ENCODE measurements at regions not wholly inside any gene's neighbourhood (a gene's known extent, or its start where the extent isn't known, plus 50 kb on each side); places are given as distances from the start of the nearest gene placed in this dataset.
"Not testable (repeated sequence)": the region's sequence is repeated elsewhere in the genome, so short reads cannot be mapped to it uniquely, and the experiment has no call there.

DNA sequence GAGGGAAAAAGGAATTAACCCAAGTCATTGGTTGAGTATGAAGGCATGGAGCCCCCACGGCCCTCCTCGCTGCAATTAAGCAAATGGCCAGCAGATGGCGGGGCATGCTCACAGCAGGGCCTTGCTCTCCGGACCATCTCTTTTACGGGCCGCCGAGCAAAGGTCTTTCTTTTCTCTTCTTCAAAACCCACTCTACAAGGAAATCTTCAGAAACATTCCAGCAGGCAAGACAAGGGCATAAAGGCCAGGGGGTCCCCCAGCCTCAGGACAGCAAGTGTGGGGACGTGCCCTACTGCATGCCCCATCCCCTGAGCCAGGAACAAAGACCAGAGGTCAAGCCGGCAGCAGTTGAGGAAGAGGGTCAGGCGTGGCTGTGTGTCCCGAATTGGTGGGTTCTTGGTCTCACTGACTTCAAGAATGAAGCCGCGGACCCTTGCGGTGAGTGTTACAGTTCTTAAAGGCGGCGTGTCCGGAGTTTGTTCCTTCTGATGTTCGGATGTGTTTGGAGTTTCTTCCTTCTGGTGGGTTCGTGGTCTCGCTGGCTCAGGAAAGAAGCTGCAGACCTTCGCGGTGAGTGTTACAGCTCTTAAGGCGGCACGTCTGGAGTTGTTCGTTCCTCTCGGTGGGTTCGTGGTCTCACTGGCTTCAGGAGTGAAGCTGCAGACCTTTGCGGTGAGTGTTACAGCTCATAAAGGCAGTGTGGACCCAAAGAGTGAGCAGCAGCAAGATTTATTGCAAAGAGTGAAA is 59.6 kb upstream of the TOP1 start:
- TF ChIP-seq, protein P1, sequence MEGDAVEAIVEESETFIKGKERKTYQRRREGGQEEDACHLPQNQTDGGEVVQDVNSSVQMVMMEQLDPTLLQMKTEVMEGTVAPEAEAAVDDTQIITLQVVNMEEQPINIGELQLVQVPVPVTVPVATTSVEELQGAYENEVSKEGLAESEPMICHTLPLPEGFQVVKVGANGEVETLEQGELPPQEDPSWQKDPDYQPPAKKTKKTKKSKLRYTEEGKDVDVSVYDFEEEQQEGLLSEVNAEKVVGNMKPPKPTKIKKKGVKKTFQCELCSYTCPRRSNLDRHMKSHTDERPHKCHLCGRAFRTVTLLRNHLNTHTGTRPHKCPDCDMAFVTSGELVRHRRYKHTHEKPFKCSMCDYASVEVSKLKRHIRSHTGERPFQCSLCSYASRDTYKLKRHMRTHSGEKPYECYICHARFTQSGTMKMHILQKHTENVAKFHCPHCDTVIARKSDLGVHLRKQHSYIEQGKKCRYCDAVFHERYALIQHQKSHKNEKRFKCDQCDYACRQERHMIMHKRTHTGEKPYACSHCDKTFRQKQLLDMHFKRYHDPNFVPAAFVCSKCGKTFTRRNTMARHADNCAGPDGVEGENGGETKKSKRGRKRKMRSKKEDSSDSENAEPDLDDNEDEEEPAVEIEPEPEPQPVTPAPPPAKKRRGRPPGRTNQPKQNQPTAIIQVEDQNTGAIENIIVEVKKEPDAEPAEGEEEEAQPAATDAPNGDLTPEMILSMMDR (IDR thresholded peaks at IDR 0.05) = peak; percentile 97
- not testable (repeated sequence) for TF ChIP-seq EZH2 (IDR thresholded peaks at IDR 0.05; ENCODE audit: borderline replicate concordance, insufficient read depth, low read depth, low read length, poor library complexity, severe bottlenecking)

All from B cell (primary cell).